Neural cell (in vitro differentiated cells): ENCODE measurements at regions not wholly inside any gene's neighbourhood (a gene's known extent, or its start where the extent isn't known, plus 50 kb on each side); places are given as distances from the start of the nearest gene placed in this dataset.

Experiments
- CTCF ChIP-seq: fragments of 450-650 bp; IDR thresholded peaks from 2 replicates; pipeline ENCODE4 v1.5.1; 2014; ENCODE audit warnings: antibody characterized with exemption, mild to moderate bottlenecking, moderate library complexity; ENCODE audit not compliant: poor library complexity, severe bottlenecking
- EP300 ChIP-seq: fragments of 450-650 bp; conservative IDR thresholded peaks from 2 replicates; pipeline ENCODE4 v1.6.1; 2014; ENCODE audit warnings: antibody characterized with exemption, mild to moderate bottlenecking, moderate library complexity; ENCODE audit not compliant: poor library complexity, severe bottlenecking
- EZH2 ChIP-seq: fragments of 200-600, 300-800 bp; shearing (Covaris generic), sonication (generic); IDR thresholded peaks from 2 replicates; pipeline ENCODE4 v1.6.1; 2014; ENCODE audit warnings: antibody characterized with exemption, low read length, borderline replicate concordance, mild to moderate bottlenecking; ENCODE audit not compliant: insufficient read depth, poor library complexity, severe bottlenecking
- MXI1 ChIP-seq: fragments of 450-650 bp; conservative IDR thresholded peaks from 2 replicates; pipeline ENCODE4 v1.6.1; 2014; ENCODE audit warnings: antibody characterized with exemption, mild to moderate bottlenecking; ENCODE audit not compliant: poor library complexity, severe bottlenecking
- POLR2AphosphoS5 ChIP-seq: IDR thresholded peaks from 2 replicates; pipeline ENCODE4 v1.6.1; 2012
- RAD21 ChIP-seq: fragments of 450-650 bp; conservative IDR thresholded peaks from 2 replicates; pipeline ENCODE4 v1.6.1; 2014; ENCODE audit warnings: antibody characterized with exemption, mild to moderate bottlenecking, moderate library complexity
- TAF1 ChIP-seq: IDR thresholded peaks from 2 replicates; pipeline ENCODE4 v1.6.1; 2012; ENCODE audit warnings: low read depth

- TF ChIP-seq EZH2 (no peak), CTCF (no peak), POLR2AphosphoS5 (no peak), EP300 (no peak), TAF1 (no peak), MXI1 (no peak), RAD21 (no peak)
Observed at GRCh38 chr21:22164912-22165311, 1166.7 kb downstream of the NCAM2 start.
